Fibroblast of the aortic adventitia (primary cell): ENCODE measurements at regions not wholly inside any gene's neighbourhood (a gene's known extent, or its start where the extent isn't known, plus 50 kb on each side); places are given as distances from the start of the nearest gene placed in this dataset.

ENCODE experiments used
- DNase-seq: peaks from one replicate; pipeline ENCODE4 v3.0.0-alpha.2; 2010; ENCODE audit warnings: low read depth
- H3K4me3 ChIP-seq: 2 replicates; pipeline ENCODE4 v1.5.1; 2011; ENCODE audit warnings: low read depth, mild to moderate bottlenecking, control low read depth, low read length, moderate library complexity
- TF ChIP-seq, protein P1 (sequence below): IDR thresholded peaks from 2 replicates; pipeline ENCODE4 v1.5.1; 2011; ENCODE audit warnings: mild to moderate bottlenecking, low read length, control low read depth, inconsistent platforms; ENCODE audit not compliant: insufficient read depth

- TF ChIP-seq, protein P1, sequence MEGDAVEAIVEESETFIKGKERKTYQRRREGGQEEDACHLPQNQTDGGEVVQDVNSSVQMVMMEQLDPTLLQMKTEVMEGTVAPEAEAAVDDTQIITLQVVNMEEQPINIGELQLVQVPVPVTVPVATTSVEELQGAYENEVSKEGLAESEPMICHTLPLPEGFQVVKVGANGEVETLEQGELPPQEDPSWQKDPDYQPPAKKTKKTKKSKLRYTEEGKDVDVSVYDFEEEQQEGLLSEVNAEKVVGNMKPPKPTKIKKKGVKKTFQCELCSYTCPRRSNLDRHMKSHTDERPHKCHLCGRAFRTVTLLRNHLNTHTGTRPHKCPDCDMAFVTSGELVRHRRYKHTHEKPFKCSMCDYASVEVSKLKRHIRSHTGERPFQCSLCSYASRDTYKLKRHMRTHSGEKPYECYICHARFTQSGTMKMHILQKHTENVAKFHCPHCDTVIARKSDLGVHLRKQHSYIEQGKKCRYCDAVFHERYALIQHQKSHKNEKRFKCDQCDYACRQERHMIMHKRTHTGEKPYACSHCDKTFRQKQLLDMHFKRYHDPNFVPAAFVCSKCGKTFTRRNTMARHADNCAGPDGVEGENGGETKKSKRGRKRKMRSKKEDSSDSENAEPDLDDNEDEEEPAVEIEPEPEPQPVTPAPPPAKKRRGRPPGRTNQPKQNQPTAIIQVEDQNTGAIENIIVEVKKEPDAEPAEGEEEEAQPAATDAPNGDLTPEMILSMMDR, result no peak
- DNase-seq, result no peak
Observed at GRCh38 chr5:103487218-103487617, 75.4 kb downstream of the NUDT12 start.

DNA sequence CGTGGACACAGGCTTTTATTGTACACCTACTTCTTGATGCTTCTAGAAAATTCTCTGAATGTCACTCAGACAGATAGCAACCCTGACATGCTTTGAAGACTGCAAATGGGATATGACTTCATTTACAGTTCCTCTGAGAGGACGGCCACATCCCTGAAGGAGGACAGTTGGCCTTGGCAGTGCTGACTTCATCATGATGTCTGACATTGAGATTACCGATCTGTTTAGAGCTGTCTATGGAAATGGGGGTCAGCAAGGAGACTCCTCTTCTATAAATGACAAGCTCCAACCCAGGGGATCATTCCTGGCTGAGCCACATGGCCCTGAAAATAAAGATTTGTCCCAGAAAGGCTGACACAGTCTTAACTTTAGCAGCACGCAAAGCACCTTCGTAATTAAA lies 75.8 kb downstream of the NUDT12 start:
- H3K4me3 ChIP-seq, result no peak overlapping the region
- TF ChIP-seq, protein P1, result no peak
- no peak for DNase-seq

More at GRCh38 chr5:103487218-103487617, 75.4 kb downstream of the NUDT12 start:
- H3K4me3 ChIP-seq, result no peak overlapping the region

DNA sequence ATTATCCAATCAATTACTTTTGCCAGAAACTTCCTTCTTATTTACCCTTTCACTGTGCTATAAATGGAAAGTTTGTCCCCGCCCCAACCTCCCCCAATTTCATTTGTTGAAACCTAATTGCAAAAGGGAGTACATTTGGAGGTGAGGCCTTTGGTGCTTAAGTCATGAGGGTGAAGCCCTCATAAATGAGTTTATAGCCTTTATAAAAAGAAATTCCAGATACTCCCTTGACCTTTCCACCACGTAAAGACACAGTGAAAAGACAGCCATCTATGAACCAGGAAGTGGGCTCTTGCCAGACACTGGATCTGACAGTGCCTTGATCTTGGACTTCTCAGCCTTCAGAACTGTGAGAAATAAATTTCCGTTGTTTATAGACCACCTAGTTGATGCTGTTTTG lies 82.3 kb downstream of the NUDT12 start:
- no peak for DNase-seq
- no peak overlapping the region for H3K4me3 ChIP-seq
- TF ChIP-seq, protein P1, result no peak

- TF ChIP-seq, protein P1, result no peak
- no peak overlapping the region for H3K4me3 ChIP-seq
- DNase-seq, result no peak
Observed at GRCh38 chr5:103477678-103478077, 84.9 kb downstream of the NUDT12 start.

- no peak overlapping the region for H3K4me3 ChIP-seq
- no peak for DNase-seq
- TF ChIP-seq, protein P1, result no peak
Observed at GRCh38 chr5:103476811-103477210, 85.8 kb downstream of the NUDT12 start.

DNA sequence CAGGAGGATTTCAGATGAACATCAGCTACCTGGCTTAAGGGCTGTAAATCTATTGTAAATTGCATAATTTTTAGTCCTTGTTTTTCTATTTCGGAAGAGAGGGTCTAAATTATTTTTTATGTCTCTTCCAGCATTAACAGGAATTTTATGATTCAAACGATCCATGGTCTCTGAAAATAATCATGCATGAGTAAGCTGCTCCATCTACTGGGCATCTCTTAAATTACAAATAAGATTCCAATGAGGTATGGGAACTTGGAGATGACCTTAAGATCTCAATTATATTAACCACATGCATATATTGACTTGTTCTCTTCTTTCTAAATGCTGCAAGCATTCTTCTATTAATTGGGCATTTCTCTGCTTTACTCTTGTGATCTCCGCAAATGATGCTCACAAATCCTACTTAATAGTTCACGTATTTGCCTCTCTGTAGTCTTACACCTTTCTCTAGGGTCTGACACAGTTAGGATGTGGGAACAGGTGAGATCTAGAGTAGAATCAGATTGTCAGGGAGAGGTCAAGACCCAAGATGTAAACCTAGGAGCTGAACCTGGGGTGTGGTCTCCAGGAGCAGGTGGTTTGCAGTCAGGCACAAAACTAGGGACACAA lies 86.9 kb downstream of the NUDT12 start:
- H3K4me3 ChIP-seq, result no peak overlapping the region
- TF ChIP-seq, protein P1, result peak; percentile 62
- DNase-seq, result peak; percentile 78

DNA sequence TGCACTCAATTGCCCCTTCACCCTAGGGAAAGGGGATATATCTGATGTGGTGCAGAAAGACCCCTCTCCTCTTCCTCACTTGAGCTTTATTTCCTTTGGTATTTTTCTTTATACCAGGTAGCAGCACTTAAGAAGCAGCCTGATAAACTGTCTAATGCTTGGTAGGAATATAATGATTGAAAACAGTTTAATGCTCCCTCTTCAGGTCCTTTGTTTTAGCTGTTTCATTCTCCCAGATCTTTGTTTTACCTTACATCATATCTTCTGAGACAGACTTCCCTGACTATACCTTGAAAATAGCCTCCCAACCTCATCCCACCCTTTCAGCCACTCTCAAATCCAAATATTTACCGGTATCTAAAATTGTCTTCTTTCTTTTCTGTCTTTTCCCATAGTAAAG lies 87.9 kb downstream of the NUDT12 start:
- no peak for DNase-seq
- H3K4me3 ChIP-seq, result no peak overlapping the region
- TF ChIP-seq, protein P1, result no peak
